ENCODE measurements at regions not wholly inside any gene's neighbourhood (a gene's known extent, or its start where the extent isn't known, plus 50 kb on each side); places are given as distances from the start of the nearest gene placed in this dataset.

- DNase-seq = no peak
- Histone ChIP-seq H3K36me3 (no peaks in the 10 kb centered on the region), H3K4me3 (no peak overlapping the region), H3K9me3 (peaks cover 0 to 4% (median 2%) of the 10 kb centered on the region in 4 donors), H3K27me3 (no peaks in the 10 kb centered on the region), H3K4me1 (no peaks in the 10 kb centered on the region), H3K27ac (no peak overlapping the region)
- intact Hi-C loops (cut with DNase I) = no loop called here
- WGBS, 2 donors = 69 to 95% methylated on average over 1 of the region's 1 CpG
- TF ChIP-seq POLR2AphosphoS5 (IDR thresholded peaks at IDR 0.05) = no peak
- no peak for TF ChIP-seq EP300 (IDR thresholded peaks at IDR 0.05)
- no peak for TF ChIP-seq POLR2A (IDR thresholded peaks at IDR 0.05)
- no peak for TF ChIP-seq CTCF (IDR thresholded peaks at IDR 0.05)
These were observed 252.5 kb downstream of the DTHD1 start for GRCh38 chr4:36533944-36534343.

DNA sequence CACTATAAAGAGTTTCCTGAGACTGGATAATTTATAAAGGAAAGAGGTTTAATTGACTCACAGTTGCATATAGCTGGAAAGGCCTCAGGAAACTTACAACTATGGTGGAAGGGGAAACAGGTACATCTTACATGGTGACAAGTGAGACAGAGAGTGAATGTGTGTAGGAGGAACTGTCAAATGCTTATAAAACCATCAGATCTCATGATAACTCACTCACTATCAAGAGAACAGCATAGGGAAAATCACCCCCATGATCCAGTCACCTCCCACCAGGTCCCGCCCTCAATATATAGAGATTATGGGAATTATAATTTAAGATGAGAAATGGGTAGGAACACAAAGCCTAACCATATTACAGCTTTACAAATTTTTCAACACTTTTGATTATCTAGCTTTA, 266.0 kb downstream of the DTHD1 start:
- H3K9me3 ChIP-seq = no peaks in the 10 kb centered on the region
- no peaks in the 10 kb centered on the region for H3K36me3 ChIP-seq
- no peak overlapping the region for H3K4me3 ChIP-seq
- TF ChIP-seq POLR2A (IDR thresholded peaks at IDR 0.05) (no peak), POLR2AphosphoS5 (IDR thresholded peaks at IDR 0.05) (no peak), CTCF (IDR thresholded peaks at IDR 0.05) (no peak), EP300 (IDR thresholded peaks at IDR 0.05) (no peak)
- no peak for DNase-seq
- intact Hi-C loops (cut with DNase I) = no loop called here
- no peaks in the 10 kb centered on the region for H3K4me1 ChIP-seq
- 87 to 93% methylated on average over 1 of the region's 1 CpG for WGBS, 2 donors
- H3K27me3 ChIP-seq = no peaks in the 10 kb centered on the region
- H3K27ac ChIP-seq = no peak overlapping the region

DNA sequence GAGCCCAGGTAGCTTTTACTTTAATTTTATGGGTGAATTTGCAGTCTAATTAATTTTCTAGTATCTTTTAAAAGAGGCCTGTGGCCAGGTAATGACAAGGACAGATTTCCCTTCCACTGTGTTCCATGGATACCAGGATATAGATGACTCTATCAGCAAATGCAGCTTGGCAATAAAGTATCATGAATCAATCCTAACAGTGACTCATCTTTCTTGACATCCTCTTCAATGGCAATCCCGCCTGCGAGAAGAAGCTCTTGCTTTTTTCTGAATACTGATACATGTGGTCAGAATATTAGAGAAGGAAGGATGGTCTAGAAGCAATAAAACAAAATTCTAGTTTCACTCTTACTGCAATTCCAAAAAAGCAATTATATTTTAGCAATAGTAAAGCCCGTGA, 267.8 kb downstream of the DTHD1 start:
- TF ChIP-seq POLR2A (IDR thresholded peaks at IDR 0.05) (no peak), CTCF (IDR thresholded peaks at IDR 0.05) (no peak), EP300 (IDR thresholded peaks at IDR 0.05) (no peak), POLR2AphosphoS5 (IDR thresholded peaks at IDR 0.05) (no peak)
- Histone ChIP-seq H3K9me3 (no peaks in the 10 kb centered on the region), H3K27ac (no peak overlapping the region), H3K27me3 (no peaks in the 10 kb centered on the region), H3K4me1 (no peaks in the 10 kb centered on the region), H3K4me3 (no peak overlapping the region), H3K36me3 (no peaks in the 10 kb centered on the region)
- intact Hi-C loops (cut with DNase I) = no loop called here
- DNase-seq = no peak
- WGBS, 2 donors = 91% methylated on average over 3 of the region's 3 CpGs

DNA sequence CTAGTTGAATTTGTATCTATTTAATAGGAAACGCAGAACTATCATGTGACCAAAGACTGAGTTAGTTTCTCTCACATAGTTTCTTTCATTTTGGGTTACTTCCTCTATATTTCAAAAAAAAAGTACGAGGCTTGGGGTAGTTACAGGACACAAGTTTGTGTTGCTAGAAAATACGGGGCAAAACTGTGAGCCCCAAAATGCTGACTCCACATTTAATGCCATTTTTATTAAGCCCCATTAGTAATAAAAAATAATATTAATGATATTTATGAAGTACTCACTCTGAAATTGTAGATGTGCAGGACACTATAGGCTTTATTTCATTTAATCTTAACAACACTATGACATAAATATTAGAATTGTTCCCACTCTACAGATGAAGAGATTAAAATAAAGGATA, 268.6 kb downstream of the DTHD1 start:
- H3K4me3 ChIP-seq = no peak overlapping the region
- no peaks in the 10 kb centered on the region for H3K9me3 ChIP-seq
- TF ChIP-seq POLR2AphosphoS5 (IDR thresholded peaks at IDR 0.05) = no peak
- WGBS, 2 donors = 78 to 79% methylated on average over 3 of the region's 3 CpGs
- H3K27me3 ChIP-seq = no peaks in the 10 kb centered on the region
- no peaks in the 10 kb centered on the region for H3K4me1 ChIP-seq
- H3K36me3 ChIP-seq = no peaks in the 10 kb centered on the region
- no peak overlapping the region for H3K27ac ChIP-seq
- DNase-seq = no peak
- intact Hi-C loops (cut with DNase I) = no loop called here

DNA sequence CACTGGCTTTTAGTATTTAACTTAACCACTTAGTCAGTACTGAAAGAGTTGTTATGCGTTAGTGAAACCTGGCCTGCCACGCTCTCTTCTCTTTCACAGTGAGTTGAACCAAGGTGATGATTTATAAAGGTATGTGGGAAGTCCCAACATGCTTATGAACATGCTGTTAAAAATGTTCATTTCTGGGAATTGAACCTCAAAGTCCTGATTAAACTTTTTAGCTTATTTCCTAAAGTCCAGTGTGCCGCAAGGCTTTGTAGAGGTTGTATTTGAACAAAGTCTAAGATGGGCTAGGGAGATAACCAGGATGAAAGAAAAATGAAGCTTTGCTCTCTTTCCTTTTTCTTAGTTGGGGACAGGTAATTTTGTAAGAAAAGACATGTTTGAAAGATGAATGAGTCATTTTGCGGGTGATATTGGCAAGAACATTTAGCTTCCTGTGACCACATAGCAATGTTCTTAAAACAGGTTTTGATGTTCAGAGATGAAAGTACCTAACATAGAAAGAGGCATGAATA, 270.3 kb downstream of the DTHD1 start:
- Histone ChIP-seq H3K4me3 (no peak overlapping the region), H3K4me1 (no peaks in the 10 kb centered on the region), H3K9me3 (no peaks in the 10 kb centered on the region), H3K27me3 (no peaks in the 10 kb centered on the region), H3K27ac (no peak overlapping the region), H3K36me3 (no peaks in the 10 kb centered on the region)
- TF ChIP-seq POLR2AphosphoS5 (IDR thresholded peaks at IDR 0.05) (no peak), CTCF (IDR thresholded peaks at IDR 0.05) (no peak), POLR2A (IDR thresholded peaks at IDR 0.05) (no peak), EP300 (IDR thresholded peaks at IDR 0.05) (no peak)
- DNase-seq = no peak
- intact Hi-C loops (cut with DNase I) = no loop called here
- 77 to 89% methylated on average over 4 of the region's 4 CpGs for WGBS, 2 donors

All from sigmoid colon (tissue), 6 donors.